ENCODE measurements at regions not wholly inside any gene's neighbourhood (a gene's known extent, or its start where the extent isn't known, plus 50 kb on each side); places are given as distances from the start of the nearest gene placed in this dataset.

GRCh38 chr12:94033101-94033500 is 115.3 kb upstream of the PLXNC1 start:
- DNase-seq: no peak

- no peak for DNase-seq
Measured at GRCh38 chr12:94033784-94034183, 114.6 kb upstream of the PLXNC1 start.

GRCh38 chr12:94037444-94037843 is 110.9 kb upstream of the PLXNC1 start:
- peak; percentile 27 for DNase-seq

- no peak for DNase-seq
Measured at GRCh38 chr12:94038605-94039004, 109.8 kb upstream of the PLXNC1 start.

GRCh38 chr12:94039199-94039840 is 109.1 kb upstream of the PLXNC1 start:
- no peak for DNase-seq

- DNase-seq: peak; percentile 85
Measured at GRCh38 chr12:94039914-94040313, 108.5 kb upstream of the PLXNC1 start.

- no peak for DNase-seq
Measured at GRCh38 chr12:94041850-94042249, 106.5 kb upstream of the PLXNC1 start.

GRCh38 chr12:94042321-94042720 is 106.1 kb upstream of the PLXNC1 start:
- DNase-seq: no peak

- peak; percentile 65 for DNase-seq
Measured at GRCh38 chr12:94046626-94047410, 101.6 kb upstream of the PLXNC1 start.

- no peak for DNase-seq
Measured at GRCh38 chr12:94047781-94048567, 100.4 kb upstream of the PLXNC1 start.

- peak; percentile 61 for DNase-seq
Measured at GRCh38 chr12:94048757-94049156, 99.6 kb upstream of the PLXNC1 start.

GRCh38 chr12:94049718-94050117 is 98.7 kb upstream of the PLXNC1 start:
- peak; percentile 75 for DNase-seq

- DNase-seq: no peak
Measured at GRCh38 chr12:94053676-94054075, 94.7 kb upstream of the PLXNC1 start.

GRCh38 chr12:94055528-94055927 is 92.8 kb upstream of the PLXNC1 start:
- no peak for DNase-seq

- no peak for DNase-seq
Measured at GRCh38 chr12:94056419-94057158, 91.8 kb upstream of the PLXNC1 start.

- DNase-seq: no peak
Measured at GRCh38 chr12:94057262-94058151, 90.9 kb upstream of the PLXNC1 start.

- no peak for DNase-seq
Measured at GRCh38 chr12:94059394-94060368, 88.7 kb upstream of the PLXNC1 start.

- DNase-seq: no peak
Measured at GRCh38 chr12:94062194-94062593, 86.2 kb upstream of the PLXNC1 start.

GRCh38 chr12:94062796-94063635 is 85.4 kb upstream of the PLXNC1 start:
- no peak for DNase-seq

- DNase-seq: no peak
Measured at GRCh38 chr12:94070520-94070919, 77.9 kb upstream of the PLXNC1 start.
